Vagina (tissue), 2 donors: ENCODE measurements at regions not wholly inside any gene's neighbourhood (a gene's known extent, or its start where the extent isn't known, plus 50 kb on each side); places are given as distances from the start of the nearest gene placed in this dataset.

Experiments used
- DNase-seq, 2 donors: peaks; one replicate each; pipeline ENCODE4 v3.0.0-alpha.2; 2017; ENCODE audit errors: extremely low spot score in 2 of 2
- H3K27ac ChIP-seq: fragments of 200-600 bp; sonication (generic); one replicate; pipeline ENCODE4 v1.5.1; 2019
- H3K27me3 ChIP-seq: fragments of 200-600 bp; sonication (generic); one replicate; pipeline ENCODE4 v1.5.1; 2019
- H3K36me3 ChIP-seq, 2 donors: fragments of 200-600 bp; sonication (generic); one replicate each; pipeline ENCODE4 v1.5.1; 2017 to 2019
- H3K4me1 ChIP-seq: fragments of 200-600 bp; sonication (generic); one replicate; pipeline ENCODE4 v1.5.1; 2019
- H3K4me3 ChIP-seq, 2 donors: fragments of 200-600 bp; sonication (generic); 1 replicate in 1 of 2; 2 replicates in 1 of 2; pipeline ENCODE4 v1.5.1; 2016 to 2019
- H3K9me3 ChIP-seq: fragments of 200-600 bp; sonication (generic); one replicate; pipeline ENCODE4 v1.5.1; 2019
- CTCF ChIP-seq, 3 experiments: fragments of 450-650 bp in 2 of 3; fragments of 200-600 bp in 1 of 3; sonication (generic) in 1 of 3; IDR thresholded peaks; one replicate each; pipeline ENCODE4 v1.5.1; 2017 to 2019; ENCODE audit warnings: antibody characterized with exemption in 3 of 3, mild to moderate bottlenecking in 2 of 3, moderate library complexity in 2 of 3
- POLR2A ChIP-seq, 2 donors: fragments of 450-650 bp; IDR thresholded peaks; one replicate each; pipeline ENCODE4 v1.6.1; 2017; ENCODE audit warnings: antibody characterized with exemption in 2 of 2, mild to moderate bottlenecking in 2 of 2, moderate library complexity in 2 of 2
- POLR2AphosphoS5 ChIP-seq, 2 donors: sonication (generic); formaldehyde crosslinking; IDR thresholded peaks; one replicate each; pipeline ENCODE4 v1.9.0; 2017; ENCODE audit warnings: antibody characterized with exemption in 2 of 2, mild to moderate bottlenecking in 2 of 2, low read depth in 1 of 2; ENCODE audit not compliant: insufficient read depth in 1 of 2
- intact Hi-C: fragments of 100-400 bp; cut with DNase I; formaldehyde crosslinking; loops from one replicate; pipeline ENCODE4 v1.15.1; 2023

- Histone ChIP-seq H3K4me3 (no peak overlapping the region), H3K9me3 (no peaks in the 10 kb centered on the region), H3K27ac (no peak overlapping the region), H3K4me1 (no peaks in the 10 kb centered on the region), H3K36me3 (no peaks in the 10 kb centered on the region), H3K27me3 (no peaks in the 10 kb centered on the region)
- TF ChIP-seq CTCF (IDR thresholded peaks at IDR 0.05) (no peak), POLR2AphosphoS5 (IDR thresholded peaks at IDR 0.05; ENCODE audit: insufficient read depth in 1 of 2, low read depth in 1 of 2) (no peak), POLR2A (IDR thresholded peaks at IDR 0.05) (no peak)
- intact Hi-C loops = no loop called here
- no peak for DNase-seq
Measured at GRCh38 chr14:104475256-104475655, 104.3 kb upstream of the C14orf180 start.

GRCh38 chr14:104475802-104476201 is 103.8 kb upstream of the C14orf180 start:
- no peaks in the 10 kb centered on the region for H3K27me3 ChIP-seq

GRCh38 chr14:104476437-104476836 is 103.1 kb upstream of the C14orf180 start:
- Histone ChIP-seq H3K4me1 (no peaks in the 10 kb centered on the region), H3K9me3 (no peaks in the 10 kb centered on the region), H3K27me3 (no peaks in the 10 kb centered on the region), H3K36me3 (no peaks in the 10 kb centered on the region), H3K27ac (no peak overlapping the region), H3K4me3 (no peak overlapping the region)
- TF ChIP-seq CTCF (IDR thresholded peaks at IDR 0.05) = no peak
- no peak for TF ChIP-seq POLR2AphosphoS5 (IDR thresholded peaks at IDR 0.05; ENCODE audit: insufficient read depth in 1 of 2, low read depth in 1 of 2)
- DNase-seq = no peak
- intact Hi-C loops = no loop called here

More at GRCh38 chr14:104475802-104476201, 103.8 kb upstream of the C14orf180 start:
- H3K4me3 ChIP-seq = no peak overlapping the region
- H3K4me1 ChIP-seq = no peaks in the 10 kb centered on the region
- no peak overlapping the region for H3K27ac ChIP-seq
- TF ChIP-seq CTCF (IDR thresholded peaks at IDR 0.05) (no peak), POLR2A (IDR thresholded peaks at IDR 0.05) (no peak), POLR2AphosphoS5 (IDR thresholded peaks at IDR 0.05; ENCODE audit: insufficient read depth in 1 of 2, low read depth in 1 of 2) (no peak)
- no peak for DNase-seq
- H3K36me3 ChIP-seq = no peaks in the 10 kb centered on the region
- H3K9me3 ChIP-seq = no peaks in the 10 kb centered on the region
- intact Hi-C loops = no loop called here

GRCh38 chr14:104477117-104477623 is 102.4 kb upstream of the C14orf180 start:
- no peaks in the 10 kb centered on the region for H3K27me3 ChIP-seq
- DNase-seq = no peak

More at GRCh38 chr14:104477117-104477623, 102.4 kb upstream of the C14orf180 start:
- TF ChIP-seq CTCF (IDR thresholded peaks at IDR 0.05) (no peak), POLR2AphosphoS5 (IDR thresholded peaks at IDR 0.05; ENCODE audit: insufficient read depth in 1 of 2, low read depth in 1 of 2) (no peak), POLR2A (IDR thresholded peaks at IDR 0.05) (no peak)
- no peaks in the 10 kb centered on the region for H3K4me1 ChIP-seq
- H3K9me3 ChIP-seq = no peaks in the 10 kb centered on the region
- intact Hi-C loops = no loop called here
- no peaks in the 10 kb centered on the region for H3K36me3 ChIP-seq
- no peak overlapping the region for H3K4me3 ChIP-seq
- H3K27ac ChIP-seq = no peak overlapping the region
